IMR-90 (cell line): ENCODE measurements at regions not wholly inside any gene's neighbourhood (a gene's known extent, or its start where the extent isn't known, plus 50 kb on each side); places are given as distances from the start of the nearest gene placed in this dataset.

ENCODE experiments used
- ATAC-seq: fragments of 200-7000 bp; cut with Tn5 transposase; 2 replicates; pipeline ENCODE4 v1.9.1; 2020; ENCODE audit warnings: low read depth, mild to moderate bottlenecking, moderate library complexity
- BruUV-seq: library from RNA; stranded (reverse); fragments of 400-500 nt; replicated peaks from 2 replicates; lab custom pipeline; 2021; lab: Mats Ljungman, UMichigan
- CTCF ChIA-PET: fragments of 300-600 bp; formaldehyde crosslinking; extraction: SDS; loops from one replicate; lab custom pipeline; 2021; ENCODE audit warnings: antibody characterized with exemption; lab: Yijun Ruan, JAX
- POLR2A ChIA-PET: fragments of 300-600 bp; sonication (Branson Sonifier 250); formaldehyde crosslinking; loops from one replicate; lab custom pipeline; 2022; ENCODE audit warnings: antibody characterized with exemption; ENCODE audit not compliant: unreplicated experiment; lab: Charles Lee
- DNase-seq: peaks from one replicate; pipeline ENCODE4 v3.0.0; 2013
- H2AFZ ChIP-seq: replicated peaks from 2 replicates; pipeline ENCODE3; 2013; ENCODE audit warnings: low read length, mild to moderate bottlenecking; ENCODE audit not compliant: poor library complexity
- H2AK5ac ChIP-seq: 2 replicates; pipeline ENCODE4 v1.6.1; 2013; ENCODE audit warnings: low read depth, low read length, inconsistent platforms
- H2AK9ac ChIP-seq: replicated peaks from 2 replicates; pipeline ENCODE3; 2013; ENCODE audit warnings: mild to moderate bottlenecking, low read depth, low read length, moderate library complexity; ENCODE audit not compliant: poor library complexity
- H2BK120ac ChIP-seq: 2 replicates; pipeline ENCODE4 v1.6.1; 2013; ENCODE audit warnings: low read depth, low read length, inconsistent platforms
- H2BK15ac ChIP-seq: 3 replicates; pipeline ENCODE4 v1.6.1; 2013; ENCODE audit warnings: low read depth, low read length, inconsistent platforms
- H2BK20ac ChIP-seq: 2 replicates; pipeline ENCODE4 v1.6.1; 2013; ENCODE audit warnings: low read depth, mild to moderate bottlenecking, inconsistent platforms, low read length, moderate library complexity
- H2BK5ac ChIP-seq: 2 replicates; pipeline ENCODE4 v1.6.1; 2013; ENCODE audit warnings: mild to moderate bottlenecking, low read depth, low read length, inconsistent platforms; ENCODE audit not compliant: poor library complexity, severe bottlenecking
- H3K14ac ChIP-seq: replicated peaks from 2 replicates; pipeline ENCODE4 v1.6.1; 2013; ENCODE audit warnings: low read depth, low read length, inconsistent platforms
- H3K18ac ChIP-seq: 2 replicates; pipeline ENCODE4 v1.6.1; 2013; ENCODE audit warnings: low read depth, low read length, control low read depth
- H3K23ac ChIP-seq: 2 replicates; pipeline ENCODE4 v1.6.1; 2013; ENCODE audit warnings: low read depth, low read length, inconsistent platforms
- H3K27ac ChIP-seq: 2 replicates; pipeline ENCODE4 v1.5.1; 2013; ENCODE audit warnings: mild to moderate bottlenecking, control low read depth, low read length; ENCODE audit not compliant: insufficient read depth
- H3K27me3 ChIP-seq: 2 replicates; pipeline ENCODE4 v1.6.1; 2013; ENCODE audit warnings: low read length; ENCODE audit not compliant: control insufficient read depth, insufficient read depth
- H3K36me3 ChIP-seq: 2 replicates; pipeline ENCODE4 v1.6.1; 2013; ENCODE audit warnings: low read length, mixed read lengths; ENCODE audit not compliant: control insufficient read depth, insufficient read depth
- H3K4ac ChIP-seq: 2 replicates; pipeline ENCODE4 v1.6.1; 2013; ENCODE audit warnings: low read depth, low read length, inconsistent platforms
- H3K4me1 ChIP-seq: 2 replicates; pipeline ENCODE4 v1.6.1; 2013; ENCODE audit warnings: low read length, mixed read lengths; ENCODE audit not compliant: control insufficient read depth, insufficient read depth
- H3K4me2 ChIP-seq: 2 replicates; pipeline ENCODE4 v1.6.1; 2013; ENCODE audit warnings: low read depth, mild to moderate bottlenecking, control low read depth, low read length, moderate library complexity
- H3K4me3 ChIP-seq: 2 replicates; pipeline ENCODE4 v1.5.1; 2013; ENCODE audit warnings: low read depth, mild to moderate bottlenecking, control low read depth, low read length, moderate library complexity; ENCODE audit not compliant: insufficient read depth
- H3K56ac ChIP-seq: 2 replicates; pipeline ENCODE4 v1.6.1; 2013; ENCODE audit warnings: low read length, inconsistent platforms; ENCODE audit not compliant: insufficient read depth; ENCODE audit errors: extremely low read depth
- H3K79me1 ChIP-seq, 2 experiments: 2 replicates each; pipeline ENCODE4 v1.6.1; 2013; ENCODE audit warnings: low read length in 2 of 2, inconsistent platforms in 1 of 2, low read depth in 1 of 2
- H3K9ac ChIP-seq: 2 replicates; pipeline ENCODE4 v1.6.1; 2013; ENCODE audit warnings: low read depth, low read length, control low read depth
- H3K9me1 ChIP-seq: 2 replicates; pipeline ENCODE4 v1.6.1; 2013; ENCODE audit warnings: low read length, inconsistent platforms; ENCODE audit not compliant: insufficient read depth
- H3K9me3 ChIP-seq: 2 replicates; pipeline ENCODE4 v1.6.1; 2013; ENCODE audit warnings: low read length; ENCODE audit not compliant: control insufficient read depth, insufficient read depth
- H4K20me1 ChIP-seq: 2 replicates; pipeline ENCODE4 v1.6.1; 2013; ENCODE audit warnings: low read length, inconsistent platforms; ENCODE audit not compliant: insufficient read depth
- H4K5ac ChIP-seq: 2 replicates; pipeline ENCODE4 v1.6.1; 2013; ENCODE audit warnings: mild to moderate bottlenecking, low read depth, low read length, control low read depth
- H4K8ac ChIP-seq, 2 experiments: 2 replicates each; pipeline ENCODE4 v1.6.1; 2013; ENCODE audit warnings: low read depth in 2 of 2, low read length in 2 of 2, control low read depth in 1 of 2, inconsistent platforms in 1 of 2
- H4K91ac ChIP-seq: 2 replicates; pipeline ENCODE4 v1.6.1; 2013; ENCODE audit warnings: low read depth, low read length, inconsistent platforms; ENCODE audit not compliant: insufficient read depth
- MAFK ChIP-seq: IDR thresholded peaks from 2 replicates; pipeline ENCODE4 v1.6.1; 2012; ENCODE audit warnings: low read depth, low read length, improper control_type of control experiment
- NFE2L2 ChIP-seq: fragments of 150-350 bp; IDR thresholded peaks from 2 replicates; pipeline ENCODE4 v1.6.1; 2016; ENCODE audit warnings: low read depth, mild to moderate bottlenecking, low read length
- POLR2A ChIP-seq: IDR thresholded peaks from 2 replicates; pipeline ENCODE4 v1.6.1; 2012; ENCODE audit warnings: mild to moderate bottlenecking, low read depth, low read length
- RAD21 ChIP-seq: IDR thresholded peaks from 2 replicates; pipeline ENCODE4 v1.6.1; 2012; ENCODE audit warnings: low read length, improper control_type of control experiment
- SMC3 ChIP-seq: fragments of 150-350 bp; IDR thresholded peaks from 2 replicates; pipeline ENCODE4 v1.6.1; 2016; ENCODE audit warnings: low read depth, mild to moderate bottlenecking, antibody characterized with exemption, low read length, moderate library complexity
- WGBS, 2 experiments: methylation state at CpG; one replicate each; pipeline versions ENCODE4 v1.1.5 to v1.1.7; 2013; ENCODE audit warnings: missing lambda C conversion rate in 2 of 2; ENCODE audit not compliant: insufficient read length in 1 of 2; ENCODE audit errors: extremely low coverage in 2 of 2; 5-methylcytosine and 5-hydroxymethylcytosine counted together
- dilution Hi-C: fragments of 300-500 bp; cut with HindIII; formaldehyde crosslinking; loops from one replicate; pipeline ENCODE4 v1.14.3; 2018; ENCODE audit warnings: low sequenced_read_pairs; ENCODE audit not compliant: unreplicated experiment
- in situ Hi-C: fragments of 300-500 bp; cut with MboI; formaldehyde crosslinking; loops from 3 replicates; pipeline ENCODE4 v1.14.3; 2019; ENCODE audit warnings: low sequenced_read_pairs, inconsistent platforms, mixed read lengths
- intact Hi-C: fragments of 100-400 bp; cut with micrococcal nuclease; formaldehyde crosslinking; loops from 2 replicates; pipeline ENCODE4 v1.10.0; 2022
- TF ChIP-seq, protein P1 (sequence below): conservative IDR thresholded peaks from 2 replicates; pipeline ENCODE4 v1.5.1; 2012; ENCODE audit warnings: mild to moderate bottlenecking, low read depth, low read length, improper control_type of control experiment

DNA sequence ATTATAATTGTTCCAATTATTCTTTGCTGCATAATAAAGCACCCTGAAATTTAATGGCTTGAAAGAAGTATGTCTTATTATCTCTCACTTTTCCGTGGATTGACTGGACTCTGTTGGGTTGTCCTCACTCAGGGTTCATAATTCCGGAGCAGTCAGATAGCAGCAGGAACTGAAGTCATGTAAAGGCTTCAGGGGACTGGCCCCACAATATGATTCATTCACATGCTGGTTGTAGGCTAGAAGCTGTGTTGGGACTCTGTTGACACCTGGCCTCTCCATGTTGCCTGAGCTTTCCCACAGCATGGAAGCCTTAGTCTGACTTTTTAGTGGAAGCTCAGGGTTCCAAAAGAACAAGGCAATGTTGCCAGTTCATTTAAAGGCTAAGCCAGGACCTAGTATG is 367.1 kb upstream of the ADGRL2 start:
- no peaks in the 10 kb centered on the region for H3K4me1 ChIP-seq
- H3K4ac ChIP-seq = no peak overlapping the region
- TF ChIP-seq, protein P1, sequence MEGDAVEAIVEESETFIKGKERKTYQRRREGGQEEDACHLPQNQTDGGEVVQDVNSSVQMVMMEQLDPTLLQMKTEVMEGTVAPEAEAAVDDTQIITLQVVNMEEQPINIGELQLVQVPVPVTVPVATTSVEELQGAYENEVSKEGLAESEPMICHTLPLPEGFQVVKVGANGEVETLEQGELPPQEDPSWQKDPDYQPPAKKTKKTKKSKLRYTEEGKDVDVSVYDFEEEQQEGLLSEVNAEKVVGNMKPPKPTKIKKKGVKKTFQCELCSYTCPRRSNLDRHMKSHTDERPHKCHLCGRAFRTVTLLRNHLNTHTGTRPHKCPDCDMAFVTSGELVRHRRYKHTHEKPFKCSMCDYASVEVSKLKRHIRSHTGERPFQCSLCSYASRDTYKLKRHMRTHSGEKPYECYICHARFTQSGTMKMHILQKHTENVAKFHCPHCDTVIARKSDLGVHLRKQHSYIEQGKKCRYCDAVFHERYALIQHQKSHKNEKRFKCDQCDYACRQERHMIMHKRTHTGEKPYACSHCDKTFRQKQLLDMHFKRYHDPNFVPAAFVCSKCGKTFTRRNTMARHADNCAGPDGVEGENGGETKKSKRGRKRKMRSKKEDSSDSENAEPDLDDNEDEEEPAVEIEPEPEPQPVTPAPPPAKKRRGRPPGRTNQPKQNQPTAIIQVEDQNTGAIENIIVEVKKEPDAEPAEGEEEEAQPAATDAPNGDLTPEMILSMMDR = no peak
- no peak for TF ChIP-seq SMC3
- TF ChIP-seq POLR2A = no peak
- no peak for TF ChIP-seq RAD21
- TF ChIP-seq NFE2L2 = no peak
- TF ChIP-seq MAFK = no peak
- H2BK120ac ChIP-seq = no peak overlapping the region
- BruUV-seq = no TSS peak
- no peak overlapping the region for H3K23ac ChIP-seq
- H2AK9ac ChIP-seq = no peak overlapping the region
- no CpG with 5 or more reads among the region's 2 CpGs for WGBS, 2 experiments
- POLR2A ChIA-PET = no interaction called here
- H3K27me3 ChIP-seq = no peaks in the 10 kb centered on the region
- DNase-seq (no peak), ATAC-seq (no peak)
- no peaks in the 10 kb centered on the region for H3K36me3 ChIP-seq
- H4K91ac ChIP-seq = no peak overlapping the region
- in situ Hi-C loops (no loop called here), intact Hi-C loops (no loop called here), dilution Hi-C loops (no loop called here)
- CTCF ChIA-PET = no interaction called here
- H3K9ac ChIP-seq = no peak overlapping the region
- no peaks in the 10 kb centered on the region for H4K20me1 ChIP-seq
- no peaks in the 10 kb centered on the region for H3K9me1 ChIP-seq
- no peak overlapping the region for H4K5ac ChIP-seq
- no peak overlapping the region for H2BK5ac ChIP-seq
- no peak overlapping the region for H3K14ac ChIP-seq
- no peak overlapping the region for H3K56ac ChIP-seq
- no peak overlapping the region for H3K4me3 ChIP-seq
- no peak overlapping the region for H4K8ac ChIP-seq
- H3K27ac ChIP-seq = no peak overlapping the region
- no peaks in the 10 kb centered on the region for H3K79me1 ChIP-seq
- H2BK15ac ChIP-seq = no peak overlapping the region
- H2AFZ ChIP-seq = no peak overlapping the region
- H3K4me2 ChIP-seq = no peak overlapping the region
- no peaks in the 10 kb centered on the region for H3K9me3 ChIP-seq
- no peak overlapping the region; the same call in 1 of the 2 replicates for H2BK20ac ChIP-seq
- H3K18ac ChIP-seq = no peak overlapping the region
- no peak overlapping the region for H2AK5ac ChIP-seq
